ENCODE measurements at regions not wholly inside any gene's neighbourhood (a gene's known extent, or its start where the extent isn't known, plus 50 kb on each side); places are given as distances from the start of the nearest gene placed in this dataset.

DNA sequence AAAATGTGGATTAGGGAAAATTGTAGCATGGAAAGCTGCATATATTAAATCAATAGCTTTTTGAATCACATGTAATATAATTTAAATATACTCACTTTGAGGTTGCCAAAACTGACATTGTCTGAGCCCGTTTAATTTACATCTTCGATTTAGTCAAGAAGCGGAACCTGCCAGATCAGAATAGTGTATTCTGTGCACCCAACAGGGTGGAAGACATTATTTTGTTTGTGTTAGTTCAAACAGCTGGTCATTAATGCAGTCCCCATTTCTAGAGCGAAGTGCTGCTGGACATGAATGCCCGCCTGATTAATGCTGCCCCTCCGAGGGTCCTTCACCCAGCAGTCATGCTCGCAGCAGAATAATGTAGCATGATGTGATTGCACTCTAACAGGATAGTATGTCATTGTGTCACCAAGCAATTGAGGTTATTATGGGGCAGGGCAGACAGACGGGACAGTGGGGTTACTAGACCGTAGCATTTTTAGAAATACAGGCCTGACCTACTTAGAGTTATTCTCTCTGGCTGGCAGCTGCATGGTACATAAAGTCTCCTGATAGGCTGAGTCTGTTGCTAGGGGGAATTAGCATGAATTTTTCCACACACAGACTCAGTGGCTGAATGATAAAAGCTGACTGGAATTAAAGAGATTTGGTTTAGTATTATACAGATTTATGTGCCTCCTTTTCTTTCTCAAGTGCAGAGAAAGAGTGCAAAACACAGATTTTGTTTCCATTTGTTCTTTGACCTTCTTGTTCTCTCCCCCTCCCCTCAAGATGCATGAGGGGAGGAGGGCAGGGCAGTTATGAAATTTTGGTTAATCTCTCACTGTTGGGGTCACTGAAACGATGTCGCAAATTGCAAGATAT lies 147.1 kb downstream of the PRL start:
- TF ChIP-seq POLR2A (IDR thresholded peaks at IDR 0.05), result no peak
- TF ChIP-seq, protein P1, sequence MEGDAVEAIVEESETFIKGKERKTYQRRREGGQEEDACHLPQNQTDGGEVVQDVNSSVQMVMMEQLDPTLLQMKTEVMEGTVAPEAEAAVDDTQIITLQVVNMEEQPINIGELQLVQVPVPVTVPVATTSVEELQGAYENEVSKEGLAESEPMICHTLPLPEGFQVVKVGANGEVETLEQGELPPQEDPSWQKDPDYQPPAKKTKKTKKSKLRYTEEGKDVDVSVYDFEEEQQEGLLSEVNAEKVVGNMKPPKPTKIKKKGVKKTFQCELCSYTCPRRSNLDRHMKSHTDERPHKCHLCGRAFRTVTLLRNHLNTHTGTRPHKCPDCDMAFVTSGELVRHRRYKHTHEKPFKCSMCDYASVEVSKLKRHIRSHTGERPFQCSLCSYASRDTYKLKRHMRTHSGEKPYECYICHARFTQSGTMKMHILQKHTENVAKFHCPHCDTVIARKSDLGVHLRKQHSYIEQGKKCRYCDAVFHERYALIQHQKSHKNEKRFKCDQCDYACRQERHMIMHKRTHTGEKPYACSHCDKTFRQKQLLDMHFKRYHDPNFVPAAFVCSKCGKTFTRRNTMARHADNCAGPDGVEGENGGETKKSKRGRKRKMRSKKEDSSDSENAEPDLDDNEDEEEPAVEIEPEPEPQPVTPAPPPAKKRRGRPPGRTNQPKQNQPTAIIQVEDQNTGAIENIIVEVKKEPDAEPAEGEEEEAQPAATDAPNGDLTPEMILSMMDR (IDR thresholded peaks at IDR 0.05), result no peak
